HCT116 (cell line): ENCODE measurements at regions not wholly inside any gene's neighbourhood (a gene's known extent, or its start where the extent isn't known, plus 50 kb on each side); places are given as distances from the start of the nearest gene placed in this dataset.

Experiments
- ATAC-seq: fragments of 200-7000 bp; cut with Tn5 transposase; 2 replicates; pipeline ENCODE4 v1.9.1; 2020; ENCODE audit warnings: mild to moderate bottlenecking, moderate library complexity
- BruUV-seq: library from RNA; stranded (reverse); fragments of 400-500 nt; replicated peaks from 2 replicates; lab custom pipeline; 2021; lab: Mats Ljungman, UMichigan
- CTCF ChIA-PET: fragments of 300-600 bp; sonication (Branson Sonifier 250); formaldehyde crosslinking; loops from one replicate; lab custom pipeline; 2021; ENCODE audit warnings: antibody characterized with exemption; lab: Charles Lee
- POLR2A ChIA-PET: fragments of 300-600, 350-600 bp; sonication (Branson Sonifier 250); formaldehyde crosslinking; loops from one replicate; lab custom pipeline; 2021; ENCODE audit warnings: antibody characterized with exemption; lab: Charles Lee
- RAD21 ChIA-PET, 2 experiments: fragments of 300-600 bp; sonication (Branson Sonifier 250); formaldehyde crosslinking; loops; one replicate each; lab custom pipeline; 2023; ENCODE audit warnings: low total read pairs in 2 of 2; ENCODE audit not compliant: uncharacterized antibody in 2 of 2, unreplicated experiment in 2 of 2, low non-redundant PET in 1 of 2; lab: Charles Lee
- DNase-seq: peaks from one replicate; pipeline ENCODE4 v3.0.0-alpha.2; 2010; ENCODE audit warnings: low read depth, low spot score
- H2AFZ ChIP-seq: fragments of 200-600 bp; shearing (Covaris generic), sonication (generic); 2 replicates; pipeline ENCODE4 v1.6.1; 2017; ENCODE audit warnings: low read depth, mixed run types, mixed read lengths, antibody characterized with exemption, low read length; ENCODE audit not compliant: poor library complexity, severe bottlenecking
- H3K27ac ChIP-seq: 2 replicates; pipeline ENCODE4 v1.5.1; 2012; ENCODE audit warnings: low read depth, low read length
- H3K27me3 ChIP-seq: fragments of 200-600 bp; sonication (generic); 2 replicates; pipeline ENCODE4 v1.6.1; 2016; ENCODE audit warnings: mixed run types, low read length, mixed read lengths; ENCODE audit not compliant: insufficient read depth
- H3K36me3 ChIP-seq, 2 experiments: fragments of 200-500 bp in 1 of 2; fragments of 200-600 bp in 1 of 2; sonication (Bioruptor generic) in 1 of 2; sonication (generic) in 1 of 2; 2 replicates each; pipeline versions ENCODE4 v1.5.1 to v1.6.1; 2014 to 2016; ENCODE audit warnings: low read length in 2 of 2, inconsistent platforms in 1 of 2, mixed read lengths in 1 of 2, mixed run types in 1 of 2; ENCODE audit not compliant: insufficient read depth in 2 of 2, control insufficient read depth in 1 of 2
- H3K4me1 ChIP-seq, 2 experiments: fragments of 200-600 bp in 1 of 2; sonication (generic) in 1 of 2; 2 replicates each; pipeline versions ENCODE4 v1.5.1 to v1.6.1; 2012 to 2017; ENCODE audit warnings: low read length in 2 of 2, inconsistent platforms in 1 of 2, mild to moderate bottlenecking in 1 of 2, mixed read lengths in 1 of 2, mixed run types in 1 of 2, moderate library complexity in 1 of 2; ENCODE audit not compliant: insufficient read depth in 2 of 2, control insufficient read depth in 1 of 2
- H3K4me2 ChIP-seq: fragments of 200-600 bp; sonication (generic); 2 replicates; pipeline ENCODE4 v1.6.1; 2017; ENCODE audit warnings: mixed run types, low read length, mixed read lengths
- H3K4me3 ChIP-seq, 2 experiments: fragments of 200-600 bp in 1 of 2; sonication (generic) in 1 of 2; replicated peaks in 1 of 2; 2 replicates each; pipeline ENCODE4 v1.5.1; 2011 to 2016; ENCODE audit warnings: low read length in 2 of 2, control low read depth in 1 of 2, low read depth in 1 of 2, mild to moderate bottlenecking in 1 of 2, mixed read lengths in 1 of 2, mixed run types in 1 of 2
- H3K79me2 ChIP-seq: fragments of 200-600 bp; sonication (generic); 2 replicates; pipeline ENCODE4 v1.6.1; 2017; ENCODE audit warnings: mild to moderate bottlenecking, mixed run types, low read length, moderate library complexity, mixed read lengths; ENCODE audit not compliant: insufficient read depth
- H3K9ac ChIP-seq: fragments of 200-600 bp; sonication (generic); 2 replicates; pipeline ENCODE4 v1.6.1; 2016; ENCODE audit warnings: low read length, mixed read lengths
- H3K9me2 ChIP-seq: fragments of 200-600 bp; sonication (generic), shearing (Covaris generic); 2 replicates; pipeline ENCODE4 v1.6.1; 2017; ENCODE audit warnings: mixed run types, mild to moderate bottlenecking, moderate library complexity; ENCODE audit not compliant: insufficient read depth
- H3K9me3 ChIP-seq, 2 experiments: fragments of 200-500 bp in 1 of 2; fragments of 200-600 bp in 1 of 2; sonication (Bioruptor generic) in 1 of 2; sonication (generic) in 1 of 2; 2 replicates each; pipeline ENCODE4 v1.6.1; 2014 to 2017; ENCODE audit warnings: low read length in 2 of 2, mixed read lengths in 2 of 2, inconsistent platforms in 1 of 2, low read depth in 1 of 2, mild to moderate bottlenecking in 1 of 2, mixed run types in 1 of 2, moderate library complexity in 1 of 2; ENCODE audit not compliant: control insufficient read depth in 1 of 2, insufficient read depth in 1 of 2
- H4K20me1 ChIP-seq: fragments of 200-600 bp; sonication (generic), shearing (Covaris generic); 2 replicates; pipeline ENCODE4 v1.6.1; 2017; ENCODE audit warnings: mixed run types, mild to moderate bottlenecking, moderate library complexity; ENCODE audit not compliant: insufficient read depth
- REST ChIP-seq: IDR thresholded peaks from 2 replicates; pipeline ENCODE4 v1.6.1; 2012; ENCODE audit warnings: low read depth
- TCF7L2 ChIP-seq: IDR thresholded peaks from 2 replicates; pipeline ENCODE4 v1.7.0; 2011; ENCODE audit warnings: borderline replicate concordance, inconsistent platforms; ENCODE audit not compliant: insufficient read depth, insufficient read length; ENCODE audit errors: extremely low read depth
- ZBTB33 ChIP-seq: IDR thresholded peaks from 2 replicates; pipeline ENCODE4 v1.6.1; 2011; ENCODE audit warnings: mild to moderate bottlenecking, low read length, moderate library complexity; ENCODE audit not compliant: insufficient replicate concordance; ENCODE audit errors: extremely low read depth
- ZNF274 ChIP-seq: fragments of 200-500 bp; sonication (Bioruptor generic); IDR thresholded peaks from 2 replicates; pipeline ENCODE4 v1.6.1; 2014; ENCODE audit warnings: mild to moderate bottlenecking, low read depth, low read length, inconsistent platforms
- intact Hi-C: fragments of 100-400 bp; cut with micrococcal nuclease; formaldehyde crosslinking; loops from 2 replicates; pipeline ENCODE4 v1.10.0; 2022

DNA sequence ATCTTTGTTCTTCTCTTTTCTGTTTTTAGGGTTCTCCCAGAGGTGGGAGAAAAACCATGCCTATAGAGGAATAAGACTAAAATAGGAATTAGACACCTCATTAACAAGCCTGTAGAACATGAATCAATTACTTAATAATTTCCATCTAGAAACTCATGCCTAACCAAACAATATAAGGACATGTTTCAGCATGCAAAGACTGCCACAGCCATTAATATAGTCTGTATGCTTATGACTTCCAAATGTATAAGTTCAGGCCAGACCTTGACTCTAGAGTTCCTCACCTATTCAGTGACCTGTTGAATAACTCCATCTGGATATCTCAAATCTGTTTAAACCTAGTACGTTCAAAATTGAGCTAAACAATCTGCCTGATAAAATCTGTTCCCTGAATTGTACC is 304.6 kb downstream of the BMP4 start:
- CTCF ChIA-PET: no interaction called here
- no peak overlapping the region for H3K4me2 ChIP-seq
- no peaks in the 10 kb centered on the region for H3K9me3 ChIP-seq

More for the DNA sequence above, 304.6 kb downstream of the BMP4 start:
- Histone ChIP-seq H4K20me1 (no peaks in the 10 kb centered on the region), H3K27me3 (no peaks in the 10 kb centered on the region), H2AFZ (no peak overlapping the region), H3K9ac (no peak overlapping the region), H3K4me1 (no peaks in the 10 kb centered on the region), H3K36me3 (no peaks in the 10 kb centered on the region), H3K27ac (no peak overlapping the region), H3K79me2 (no peaks in the 10 kb centered on the region), H3K4me3 (no peak overlapping the region), H3K9me2 (no peaks in the 10 kb centered on the region)
- intact Hi-C loops: no loop called here
- BruUV-seq: no TSS peak
- DNase-seq (no peak), ATAC-seq (no peak)
- TF ChIP-seq ZBTB33 (no peak), ZNF274 (no peak), REST (no peak), TCF7L2 (no peak)
- ChIA-PET RAD21 (no interaction called here), POLR2A (no interaction called here)
